ENCODE measurements at regions not wholly inside any gene's neighbourhood (a gene's known extent, or its start where the extent isn't known, plus 50 kb on each side); places are given as distances from the start of the nearest gene placed in this dataset.
"Not testable (repeated sequence)": the region's sequence is repeated elsewhere in the genome, so short reads cannot be mapped to it uniquely, and the experiment has no call there.

GRCh38 chr3:22373182-22373581 is 622.2 kb upstream of the ZNF385D start:
- DNase-seq (ENCODE audit: low read depth in 2 of 3, low spot score in 1 of 3), result no peak

- DNase-seq (ENCODE audit: low read depth in 2 of 3, low spot score in 1 of 3), result no peak
These were observed 622.8 kb upstream of the ZNF385D start for GRCh38 chr3:22373827-22374226.

- DNase-seq (ENCODE audit: low read depth in 2 of 3, low spot score in 1 of 3), result no peak
These were observed 626.4 kb upstream of the ZNF385D start for GRCh38 chr3:22377421-22377820.

GRCh38 chr3:22378869-22379268 is 627.9 kb upstream of the ZNF385D start:
- no peak for DNase-seq (ENCODE audit: low read depth in 2 of 3, low spot score in 1 of 3)

- no peak for DNase-seq (ENCODE audit: low read depth in 2 of 3, low spot score in 1 of 3)
These were observed 629.2 kb upstream of the ZNF385D start for GRCh38 chr3:22380253-22380652.

GRCh38 chr3:22381564-22381963 is 630.6 kb upstream of the ZNF385D start:
- DNase-seq (ENCODE audit: low read depth in 2 of 3, low spot score in 1 of 3), result not testable (repeated sequence)

- no peak for DNase-seq (ENCODE audit: low read depth in 2 of 3, low spot score in 1 of 3)
These were observed 632.3 kb upstream of the ZNF385D start for GRCh38 chr3:22383285-22383684.

- no peak for DNase-seq (ENCODE audit: low read depth in 2 of 3, low spot score in 1 of 3)
These were observed 635.1 kb upstream of the ZNF385D start for GRCh38 chr3:22386107-22386506.

- DNase-seq (ENCODE audit: low read depth in 2 of 3, low spot score in 1 of 3), result no peak
These were observed 641.3 kb upstream of the ZNF385D start for GRCh38 chr3:22392286-22392685.

GRCh38 chr3:22392859-22393258 is 641.8 kb upstream of the ZNF385D start:
- DNase-seq (ENCODE audit: low read depth in 2 of 3, low spot score in 1 of 3), result no peak

- no peak for DNase-seq (ENCODE audit: low read depth in 2 of 3, low spot score in 1 of 3)
These were observed 648.6 kb upstream of the ZNF385D start for GRCh38 chr3:22399566-22399965.

GRCh38 chr3:22401499-22401898 is 650.5 kb upstream of the ZNF385D start:
- no peak for DNase-seq (ENCODE audit: low read depth in 2 of 3, low spot score in 1 of 3)

- DNase-seq (ENCODE audit: low read depth in 2 of 3, low spot score in 1 of 3), result no peak
These were observed 663.2 kb upstream of the ZNF385D start for GRCh38 chr3:22414239-22414638.

GRCh38 chr3:22416838-22417446 is 665.9 kb upstream of the ZNF385D start:
- not testable (repeated sequence) for DNase-seq (ENCODE audit: low read depth in 2 of 3, low spot score in 1 of 3)

- DNase-seq (ENCODE audit: low read depth in 2 of 3, low spot score in 1 of 3), result no peak
These were observed 668.3 kb upstream of the ZNF385D start for GRCh38 chr3:22419261-22419660.

- DNase-seq (ENCODE audit: low read depth in 2 of 3, low spot score in 1 of 3), result no peak
These were observed 670.6 kb upstream of the ZNF385D start for GRCh38 chr3:22421589-22421988.

- no peak for DNase-seq (ENCODE audit: low read depth in 2 of 3, low spot score in 1 of 3)
These were observed 680.3 kb upstream of the ZNF385D start for GRCh38 chr3:22431334-22431733.

GRCh38 chr3:22439626-22440025 is 688.6 kb upstream of the ZNF385D start:
- DNase-seq (ENCODE audit: low read depth in 2 of 3, low spot score in 1 of 3), result no peak

- no peak for DNase-seq (ENCODE audit: low read depth in 2 of 3, low spot score in 1 of 3)
These were observed 690.7 kb upstream of the ZNF385D start for GRCh38 chr3:22441711-22442110.

GRCh38 chr3:22443571-22444233 is 692.7 kb upstream of the ZNF385D start:
- no peak for DNase-seq (ENCODE audit: low read depth in 2 of 3, low spot score in 1 of 3)

GRCh38 chr3:22445336-22445735 is 694.3 kb upstream of the ZNF385D start:
- not testable (repeated sequence) for DNase-seq (ENCODE audit: low read depth in 2 of 3, low spot score in 1 of 3)

GRCh38 chr3:22450786-22451400 is 699.9 kb upstream of the ZNF385D start:
- DNase-seq (ENCODE audit: low read depth in 2 of 3, low spot score in 1 of 3), result no peak

GRCh38 chr3:22451501-22451900 is 700.5 kb upstream of the ZNF385D start:
- no peak for DNase-seq (ENCODE audit: low read depth in 2 of 3, low spot score in 1 of 3)

All from stimulated activated CD4-positive, alpha-beta T cell treated with anti-CD3 and anti-CD28 coated beads, Interleukin-12 subunit alpha, Interleukin-12 subunit beta, amount 100 ng/mL, for 48 hours (primary cell).